Stimulated activated CD4-positive, alpha-beta T cell treated with anti-CD3 and anti-CD28 coated beads, Interleukin-4, amount 100 ng/mL, for 24 hours (primary cell): ENCODE measurements at regions not wholly inside any gene's neighbourhood (a gene's known extent, or its start where the extent isn't known, plus 50 kb on each side); places are given as distances from the start of the nearest gene placed in this dataset.

ENCODE experiments used
- DNase-seq: peaks from one replicate; pipeline ENCODE4 v3.0.0-alpha.2; 2020

DNA sequence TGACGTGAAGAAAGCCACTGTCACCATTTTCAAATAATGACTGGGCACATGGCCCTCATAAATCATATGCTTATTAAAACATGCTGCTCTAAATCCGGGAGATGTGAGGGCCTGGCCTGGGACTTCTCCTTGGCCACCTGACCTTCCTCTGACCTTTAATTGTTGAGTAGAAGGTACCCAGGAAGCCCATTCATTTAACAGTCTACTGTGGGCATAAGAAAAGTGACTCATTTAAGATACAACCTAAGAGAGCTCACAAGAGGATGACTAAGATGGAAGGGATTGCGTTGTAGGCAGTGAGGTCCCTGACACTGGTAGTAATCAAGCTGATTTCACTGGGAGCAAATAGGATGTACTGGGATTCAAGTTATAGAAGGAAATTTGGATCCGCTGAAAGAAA lies 203.4 kb upstream of the GPR26 start:
- no peak for DNase-seq

DNA sequence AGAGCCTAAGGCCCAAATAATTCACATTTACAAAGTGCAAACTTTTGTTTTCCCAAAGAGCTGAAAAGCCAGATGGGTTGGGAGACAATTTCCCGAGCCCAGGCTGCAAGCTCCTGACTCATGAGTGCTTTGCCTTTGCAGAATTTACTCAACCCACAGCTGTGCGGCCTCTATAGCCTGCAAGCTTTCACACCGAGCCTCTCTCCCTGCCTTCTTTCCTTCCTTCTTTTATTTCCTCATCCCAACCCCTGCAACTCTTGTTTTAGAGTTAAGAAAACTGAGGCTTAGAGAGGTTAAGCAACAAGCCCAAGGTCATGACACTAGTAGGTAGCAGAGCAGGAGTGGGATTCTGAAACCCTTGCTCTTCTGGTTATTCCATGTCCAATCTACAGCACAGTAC lies 203.0 kb upstream of the GPR26 start:
- no peak for DNase-seq

DNA sequence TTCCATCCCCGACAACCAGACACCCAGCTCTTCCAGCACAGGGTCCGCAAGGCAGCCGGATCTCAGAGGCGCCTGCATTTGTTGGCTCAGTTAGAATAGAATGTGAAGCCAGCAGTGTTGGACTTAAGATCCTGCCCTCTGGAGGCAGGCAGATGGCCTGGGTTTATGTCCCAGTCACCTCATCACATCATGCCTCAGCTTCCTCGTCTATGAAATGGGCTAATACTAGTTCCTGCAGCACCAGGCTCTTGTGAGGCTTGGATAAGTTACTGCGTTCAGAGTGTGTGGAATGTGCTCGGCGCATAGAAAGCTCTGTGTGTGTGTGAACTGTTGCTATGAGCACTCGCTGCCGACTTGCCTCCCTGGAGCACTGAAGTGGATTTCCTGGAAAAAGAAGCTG lies 202.5 kb upstream of the GPR26 start:
- DNase-seq = no peak

GRCh38 chr10:123464430-123465323 lies 201.5 kb upstream of the GPR26 start:
- no peak for DNase-seq

DNA sequence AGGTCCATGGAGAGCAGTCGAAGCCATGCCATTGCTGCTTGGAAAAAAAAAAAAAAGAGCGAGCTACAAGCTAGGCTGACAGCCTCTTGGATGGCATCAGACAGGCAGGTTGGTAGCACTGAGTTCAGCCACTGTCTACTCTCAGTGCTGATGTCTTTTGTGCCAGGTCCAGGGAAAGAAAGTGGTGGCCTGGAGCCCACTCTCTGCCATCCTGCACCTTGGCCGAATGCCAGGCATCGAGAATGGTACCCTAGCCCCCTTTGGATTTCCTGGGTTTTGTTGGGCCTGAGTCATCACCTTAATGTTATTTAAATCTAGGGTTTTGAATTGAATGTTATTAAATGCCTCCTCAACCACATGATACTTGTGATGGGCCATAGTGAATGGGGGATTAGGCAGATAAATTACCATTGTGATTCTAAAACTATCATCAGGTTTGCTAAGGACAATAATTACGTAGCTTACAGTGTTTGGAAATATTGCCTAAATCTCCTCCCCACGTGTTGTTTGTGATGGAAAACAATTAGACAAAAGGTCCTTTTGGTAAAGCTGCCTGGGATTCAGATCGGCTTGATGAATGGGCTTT lies 195.7 kb upstream of the GPR26 start:
- no peak for DNase-seq

DNA sequence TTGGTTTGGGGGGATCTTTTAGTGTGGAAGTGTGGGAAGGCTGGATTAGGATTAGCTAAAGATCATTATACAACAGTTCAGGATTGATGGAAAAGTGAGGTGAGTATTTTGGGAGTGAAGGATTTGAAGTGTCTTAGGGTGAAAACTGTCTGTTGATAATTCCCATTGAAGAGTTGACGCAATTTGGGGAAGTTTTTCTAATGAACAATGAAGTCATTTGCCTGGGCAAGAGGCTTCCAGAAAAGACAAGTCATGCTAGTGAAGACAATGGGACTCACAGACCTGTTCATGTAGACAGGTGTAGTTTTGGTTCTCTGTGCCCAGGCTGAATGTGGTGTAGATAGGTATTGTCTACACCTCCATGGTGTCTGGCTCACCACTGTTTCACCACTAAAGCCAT lies 194.3 kb upstream of the GPR26 start:
- DNase-seq = no peak

DNA sequence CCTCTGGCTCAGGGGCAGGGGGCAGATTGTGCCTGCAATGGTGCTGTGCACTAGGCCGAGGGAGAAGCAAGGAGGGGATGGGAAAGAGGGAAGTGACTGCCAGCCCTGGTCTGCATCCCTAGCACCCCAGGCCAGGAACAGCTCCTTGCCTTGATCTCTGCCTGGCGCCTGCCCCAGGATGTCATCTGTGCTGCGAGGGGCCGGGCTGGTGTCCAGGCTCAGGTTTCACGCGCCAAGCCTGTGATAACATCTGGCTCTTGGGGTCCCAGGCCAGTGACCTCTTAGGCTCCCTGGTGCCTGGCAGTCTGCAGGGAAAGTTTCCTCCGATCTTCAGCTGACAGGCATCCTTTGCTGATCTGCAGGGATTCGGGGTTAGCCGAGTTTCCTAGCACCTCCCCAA lies 193.5 kb upstream of the GPR26 start:
- no peak for DNase-seq

DNA sequence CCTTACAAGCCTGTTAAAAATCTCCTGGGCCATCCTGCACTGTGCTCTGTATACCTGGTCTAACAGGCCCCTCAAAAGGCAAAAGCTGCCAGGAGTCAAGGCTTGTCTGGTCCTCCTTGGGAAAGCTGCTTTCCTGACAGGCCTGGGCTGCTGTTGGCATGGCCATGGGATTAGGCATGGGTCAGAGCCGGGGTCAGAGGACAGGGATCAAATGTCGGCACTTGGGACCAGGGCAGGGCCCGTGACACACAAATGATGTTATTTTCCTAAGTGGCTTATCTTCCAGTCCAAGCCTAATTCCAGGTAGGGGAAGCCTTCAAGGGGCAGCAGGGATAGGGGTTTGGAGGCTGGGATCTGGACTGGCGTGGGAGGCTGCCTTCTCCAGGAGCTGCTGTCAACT lies 191.5 kb upstream of the GPR26 start:
- DNase-seq = no peak

GRCh38 chr10:123475466-123475865 lies 190.7 kb upstream of the GPR26 start:
- no peak for DNase-seq

DNA sequence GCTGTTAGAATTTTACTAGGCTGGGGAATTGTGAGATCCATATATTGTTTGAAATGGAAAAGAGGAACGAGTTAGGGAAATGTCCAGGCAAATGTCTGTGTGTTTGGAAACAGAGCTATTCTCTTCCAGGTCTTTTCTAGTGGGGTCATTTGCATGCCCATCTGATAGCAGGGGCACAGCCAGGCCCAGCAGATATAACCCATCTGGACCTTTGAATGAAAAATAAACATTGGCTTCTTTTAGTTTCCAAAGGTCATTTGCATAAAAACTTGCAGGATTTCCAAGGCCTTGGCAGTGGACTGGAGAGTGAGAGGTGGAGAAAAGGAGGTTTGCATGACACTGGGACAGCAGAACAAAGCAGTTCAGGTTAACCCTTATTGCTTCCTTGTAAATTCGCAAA lies 188.0 kb upstream of the GPR26 start:
- DNase-seq = no peak

DNA sequence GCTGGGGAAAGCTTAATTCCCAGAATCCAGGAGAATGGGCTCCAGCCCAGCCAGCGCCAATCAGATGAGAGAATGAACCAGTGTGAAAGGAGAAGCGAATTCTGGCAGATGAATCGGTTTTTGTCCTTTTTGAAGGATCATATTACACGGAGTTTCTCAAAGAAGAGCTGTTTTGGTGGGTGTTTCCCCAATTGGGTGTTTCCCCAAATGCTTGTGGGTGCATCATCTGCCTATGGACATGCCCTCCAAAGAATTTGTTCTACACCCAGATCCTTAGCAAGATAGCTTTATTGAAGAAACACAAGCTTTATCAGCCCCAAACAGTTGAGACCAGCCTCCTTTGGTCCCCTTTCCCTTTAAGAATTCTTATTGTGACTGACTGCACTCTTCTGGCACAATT lies 186.5 kb upstream of the GPR26 start:
- DNase-seq = no peak

DNA sequence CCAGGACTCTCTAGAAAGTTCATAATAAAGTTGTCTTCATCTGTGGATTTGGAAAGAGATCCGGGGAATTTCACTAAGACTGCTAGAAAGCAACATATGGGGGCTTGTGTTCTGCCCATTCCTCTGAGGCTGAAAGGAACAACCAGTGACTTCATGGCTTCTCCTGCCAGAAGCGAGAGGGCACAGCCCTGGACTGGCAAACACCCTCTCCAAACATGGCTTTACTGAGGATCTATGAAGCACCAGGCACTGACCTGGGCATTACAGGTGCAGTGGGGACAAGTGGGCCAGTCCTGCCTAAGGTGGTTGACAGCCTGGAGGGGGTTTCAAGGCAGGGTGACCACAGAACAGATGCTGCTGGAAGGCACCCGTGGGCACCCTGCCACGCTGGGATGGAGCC lies 185.8 kb upstream of the GPR26 start:
- DNase-seq = no peak

DNA sequence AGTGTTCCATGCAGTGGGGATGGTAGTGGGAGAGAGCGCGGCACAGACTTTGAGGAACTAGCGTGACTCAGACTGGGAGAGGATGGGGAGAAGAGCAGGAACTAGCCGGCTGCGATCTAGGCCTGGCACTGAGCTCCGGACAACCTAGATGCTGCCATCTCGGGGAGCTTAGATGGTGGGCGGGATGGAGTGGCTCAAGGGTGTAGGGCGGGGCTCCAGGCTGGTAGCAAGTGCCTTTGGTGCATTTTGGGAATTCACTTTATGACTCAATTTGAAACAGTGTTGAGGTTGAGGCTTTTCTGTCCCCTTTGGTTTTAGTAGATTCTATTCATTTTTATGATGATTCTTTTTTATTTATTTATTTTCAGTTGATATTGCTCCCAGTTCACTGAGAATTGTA lies 185.3 kb upstream of the GPR26 start:
- no peak for DNase-seq

- DNase-seq = no peak
Measured at GRCh38 chr10:123484722-123485121, 181.4 kb upstream of the GPR26 start.

DNA sequence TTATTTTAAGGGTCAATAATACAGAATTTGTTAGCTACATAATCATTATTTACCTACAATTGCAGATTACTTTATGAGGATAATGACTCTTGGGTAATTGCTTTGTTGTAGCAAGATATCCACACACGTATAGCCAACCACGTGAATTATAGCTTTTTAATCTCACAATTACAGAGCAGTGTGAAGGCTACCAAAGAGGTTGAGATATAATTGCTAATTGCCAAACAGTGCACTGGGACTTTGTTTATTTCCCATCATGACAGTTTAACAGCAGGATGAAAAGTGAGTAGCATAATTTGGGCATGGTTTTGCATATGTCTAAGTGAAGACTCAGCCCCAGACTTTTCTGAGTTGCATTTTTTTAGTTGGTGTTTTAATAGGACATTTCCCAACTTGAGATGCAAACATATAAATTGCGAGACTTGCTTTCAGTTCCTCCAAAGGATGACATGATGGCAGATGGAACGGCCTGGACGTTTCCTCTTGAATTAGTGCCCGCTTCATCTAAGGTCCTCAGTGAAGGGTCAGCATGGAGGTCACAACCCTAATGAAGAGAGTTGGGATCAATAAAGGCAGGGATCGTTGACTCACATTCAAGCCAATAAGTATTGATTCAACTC lies 180.7 kb upstream of the GPR26 start:
- no peak for DNase-seq

DNA sequence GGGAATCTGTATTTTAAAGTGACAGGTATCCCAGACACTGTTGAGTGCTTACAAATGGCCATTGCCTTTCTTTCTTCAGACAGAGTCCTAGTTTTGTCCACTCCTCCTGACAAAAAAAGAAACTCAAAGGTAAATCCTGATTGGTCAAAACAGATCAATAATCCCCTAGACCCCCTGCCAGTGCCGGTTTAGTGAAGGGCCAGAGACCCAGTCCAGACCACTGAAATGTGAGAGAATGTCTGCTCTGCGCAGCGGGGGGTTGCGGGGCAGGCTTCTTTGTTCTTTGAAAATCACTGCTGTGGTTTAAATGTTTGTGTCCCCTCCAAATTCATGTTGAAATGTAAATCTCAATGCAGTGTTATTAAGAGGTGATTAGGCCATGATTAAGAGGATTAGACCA lies 177.7 kb upstream of the GPR26 start:
- no peak for DNase-seq

DNA sequence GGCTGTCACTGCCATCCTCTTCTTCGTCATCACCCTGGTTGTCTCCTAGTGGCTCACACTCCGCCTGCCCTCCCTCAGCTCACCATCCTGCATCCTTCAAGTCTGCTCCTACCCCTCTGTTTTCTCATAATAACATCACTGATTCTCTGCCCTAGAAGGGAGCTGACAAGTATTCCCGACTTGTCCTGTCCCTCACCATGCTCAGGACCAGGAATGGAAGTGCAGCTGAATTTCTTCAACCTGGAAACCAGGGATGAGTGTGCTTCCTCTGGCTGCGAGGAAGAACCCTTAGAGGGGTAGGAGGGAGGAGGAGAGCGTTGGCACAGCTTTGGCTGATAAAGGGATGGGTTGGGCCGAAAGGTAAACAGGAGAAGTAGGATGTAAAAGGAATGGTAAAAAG lies 174.8 kb upstream of the GPR26 start:
- no peak for DNase-seq

DNA sequence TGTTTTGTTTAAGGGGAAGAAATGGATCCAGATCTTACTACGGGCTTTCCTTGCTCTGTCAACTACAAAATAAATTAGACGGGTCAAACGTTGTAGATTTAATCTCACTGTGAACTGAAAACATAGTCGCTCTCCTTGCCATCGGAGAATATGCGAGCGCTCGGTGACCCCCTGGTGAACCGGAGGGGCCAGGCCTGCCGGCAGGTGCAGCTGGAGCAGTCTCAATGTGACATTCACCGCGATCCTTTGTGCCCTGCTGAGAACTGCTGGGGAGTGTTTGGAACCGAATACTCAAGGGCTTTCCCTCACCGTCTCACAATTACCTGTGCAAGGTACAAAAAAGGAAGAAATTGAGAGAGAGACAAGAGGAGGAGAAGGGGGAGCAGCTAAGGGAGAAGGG lies 174.1 kb upstream of the GPR26 start:
- DNase-seq = no peak

DNA sequence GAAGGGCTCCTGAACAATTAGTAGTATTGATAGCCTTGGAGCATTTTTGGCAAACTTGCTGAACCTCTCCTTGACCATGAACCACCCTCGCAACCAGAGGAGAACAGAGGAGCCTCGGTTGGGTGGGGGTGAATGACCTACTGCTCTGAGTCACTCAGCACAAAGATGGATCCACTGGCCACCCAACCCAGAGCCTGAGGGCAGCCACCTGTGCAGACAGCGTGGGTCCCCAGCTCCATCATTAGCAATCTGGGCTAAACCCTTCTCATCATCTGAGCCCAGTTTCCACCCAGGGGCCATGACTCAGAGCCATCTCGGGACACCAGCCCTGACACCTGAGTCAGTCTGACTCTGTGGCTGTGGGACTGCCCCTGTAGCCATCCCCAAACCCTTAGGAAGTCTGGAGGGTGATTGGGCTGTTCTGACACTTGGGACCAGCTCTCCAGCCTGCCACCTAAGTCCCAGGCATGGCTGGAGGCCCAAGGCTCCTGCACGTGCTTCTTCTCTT lies 171.8 kb upstream of the GPR26 start:
- no peak for DNase-seq

- DNase-seq = no peak
Measured at GRCh38 chr10:123496375-123496774, 169.8 kb upstream of the GPR26 start.

DNA sequence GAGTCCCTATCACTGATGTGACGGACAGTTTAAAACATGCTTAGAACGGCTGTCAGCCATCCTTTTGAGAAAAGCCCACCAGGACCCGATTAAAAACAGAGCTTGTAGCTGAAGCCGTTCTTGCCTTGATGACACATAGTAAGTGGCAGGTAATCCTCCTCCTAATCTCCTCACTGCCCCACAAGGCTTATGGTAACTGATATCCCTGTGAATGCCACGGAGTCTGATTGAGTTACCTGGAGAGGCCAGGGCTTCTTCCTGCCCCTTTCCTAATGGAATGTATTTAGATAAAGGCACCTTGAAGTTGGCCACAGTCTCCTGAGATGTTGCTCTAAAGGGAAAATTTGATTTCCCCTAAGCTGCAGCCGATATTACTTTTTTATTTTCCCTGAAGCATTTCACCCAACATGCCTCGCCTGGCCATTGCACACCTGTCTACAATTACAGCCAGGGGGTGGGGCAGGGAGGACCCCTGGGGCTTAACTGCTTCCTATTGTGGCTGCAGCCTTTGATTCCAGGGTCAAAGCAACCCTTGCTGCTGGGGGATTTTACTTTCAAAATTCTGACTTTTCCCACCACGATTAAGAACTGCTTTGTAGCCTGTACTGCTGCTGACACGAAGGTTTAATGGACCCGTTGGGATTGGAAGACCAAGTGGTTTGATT lies 169.0 kb upstream of the GPR26 start:
- DNase-seq = no peak

DNA sequence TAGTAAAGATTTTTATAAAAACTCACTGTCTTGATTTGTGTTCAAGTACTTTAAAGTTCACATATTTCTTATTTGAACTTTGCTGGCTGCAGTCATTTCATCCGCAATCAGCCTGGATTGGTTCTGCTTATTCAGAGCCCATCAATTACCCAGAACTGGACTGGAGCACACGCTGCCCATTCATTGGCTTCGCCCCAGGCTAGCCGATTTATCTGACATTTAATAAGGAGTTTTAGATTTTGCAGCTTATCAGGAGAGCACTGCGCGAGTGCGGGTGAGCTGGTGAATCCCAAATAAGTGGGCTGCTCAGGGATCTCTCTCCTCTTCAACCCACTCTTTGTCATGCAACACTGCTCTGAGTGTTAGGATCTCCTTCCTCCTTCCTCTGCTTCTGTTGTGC lies 166.0 kb upstream of the GPR26 start:
- no peak for DNase-seq

DNA sequence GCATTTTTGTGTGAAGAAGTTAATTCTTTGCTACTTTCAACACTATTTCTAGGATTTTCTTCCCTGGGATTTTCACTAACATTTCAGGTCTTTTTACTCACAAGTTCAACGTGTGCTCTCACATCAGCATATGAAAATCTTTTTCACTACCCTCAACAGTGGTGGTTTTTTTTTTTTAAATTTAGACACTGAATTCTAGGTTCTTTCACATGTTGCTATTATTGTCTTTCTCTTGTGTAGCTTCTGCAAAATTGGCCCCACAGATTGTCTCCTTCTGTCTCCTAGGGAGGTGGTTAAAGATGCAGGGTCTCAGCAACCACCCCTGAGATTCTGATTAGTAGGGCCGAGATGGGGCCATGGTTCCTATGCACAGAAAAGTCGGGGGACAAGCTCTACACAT lies 165.0 kb upstream of the GPR26 start:
- DNase-seq = no peak

GRCh38 chr10:123502983-123503382 lies 163.2 kb upstream of the GPR26 start:
- DNase-seq = no peak
